H1 (cell line): ENCODE measurements at regions not wholly inside any gene's neighbourhood (a gene's known extent, or its start where the extent isn't known, plus 50 kb on each side); places are given as distances from the start of the nearest gene placed in this dataset.

Experiments
- CTCF ChIA-PET: fragments of 300-600 bp; sonication (Branson Sonifier 250); formaldehyde crosslinking; loops from one replicate; lab custom pipeline; 2021; ENCODE audit not compliant: partially characterized antibody; lab: Charles Lee
- POLR2A ChIA-PET: fragments of 300-600 bp; sonication (Branson Sonifier 250); formaldehyde crosslinking; loops from one replicate; lab custom pipeline; 2021; ENCODE audit warnings: inconsistent platforms; ENCODE audit not compliant: partially characterized antibody; lab: Charles Lee
- DNase-seq, 2 experiments: peaks; one replicate each; pipeline versions ENCODE4 v3.0.0 to v3.0.0-alpha.2; 2010 to 2022; ENCODE audit warnings: low spot score in 2 of 2, low read depth in 1 of 2, mixed read lengths in 1 of 2
- FAIRE-seq: peaks from 2 replicates; lab custom pipeline; 2011; peaks lifted over from hg19 to GRCh38; lab: Jason Lieb, UNC
- H2AFZ ChIP-seq: 2 replicates; pipeline ENCODE4 v1.8.1; 2012; ENCODE audit warnings: low read length, inconsistent platforms
- H2AK5ac ChIP-seq: 2 replicates; pipeline ENCODE4 v1.6.1; 2013; ENCODE audit warnings: low read depth, low read length
- H2BK120ac ChIP-seq: replicated peaks from 2 replicates; pipeline ENCODE3; 2013; ENCODE audit warnings: low read depth, low read length, inconsistent platforms
- H2BK12ac ChIP-seq: 2 replicates; pipeline ENCODE4 v1.6.1; 2013; ENCODE audit warnings: low read depth, low read length
- H2BK15ac ChIP-seq: 2 replicates; pipeline ENCODE4 v1.6.1; 2013; ENCODE audit warnings: low read length
- H2BK20ac ChIP-seq: 2 replicates; pipeline ENCODE4 v1.6.1; 2013; ENCODE audit warnings: low read length
- H2BK5ac ChIP-seq: 2 replicates; pipeline ENCODE4 v1.6.1; 2013; ENCODE audit warnings: low read depth, low read length
- H3K14ac ChIP-seq: 2 replicates; pipeline ENCODE4 v1.6.1; 2013; ENCODE audit warnings: inconsistent platforms; ENCODE audit not compliant: insufficient read length
- H3K18ac ChIP-seq: 2 replicates; pipeline ENCODE4 v1.6.1; 2013; ENCODE audit warnings: low read length; ENCODE audit errors: extremely low read depth
- H3K23ac ChIP-seq: 2 replicates; pipeline ENCODE4 v1.6.1; 2013; ENCODE audit warnings: inconsistent platforms; ENCODE audit not compliant: insufficient read length
- H3K23me2 ChIP-seq: 2 replicates; pipeline ENCODE4 v1.6.1; 2013; ENCODE audit warnings: low read depth, low read length
- H3K27ac ChIP-seq: 2 replicates; pipeline ENCODE4 v1.6.1; 2011; ENCODE audit warnings: low read depth, low read length, inconsistent platforms
- H3K27me3 ChIP-seq, 4 experiments: replicated peaks in 1 of 4; 1 replicate in 1 of 4; 2 replicates in 3 of 4; pipeline versions ENCODE4 v1.6.1 to v1.8.1; 2011 to 2013; ENCODE audit warnings: low read length in 3 of 4, mild to moderate bottlenecking in 3 of 4, inconsistent platforms in 2 of 4, mixed read lengths in 2 of 4, moderate library complexity in 1 of 4; ENCODE audit not compliant: control insufficient read depth in 3 of 4, insufficient read depth in 3 of 4; ENCODE audit errors: extremely low read depth in 1 of 4
- H3K36me3 ChIP-seq, 4 experiments: 2 replicates each; pipeline versions ENCODE4 v1.6.1 to v1.8.1; 2011 to 2013; ENCODE audit warnings: mild to moderate bottlenecking in 4 of 4, low read length in 3 of 4, moderate library complexity in 2 of 4, control low read depth in 1 of 4, inconsistent platforms in 1 of 4; ENCODE audit not compliant: insufficient read depth in 4 of 4, control insufficient read depth in 2 of 4
- H3K4ac ChIP-seq: replicated peaks from 2 replicates; pipeline ENCODE3; 2013; ENCODE audit warnings: low read length, low read depth, mixed read lengths, inconsistent platforms; ENCODE audit not compliant: insufficient read length
- H3K4me1 ChIP-seq, 4 experiments: replicated peaks in 1 of 4; 1 replicate in 1 of 4; 2 replicates in 3 of 4; pipeline versions ENCODE4 v1.6.1 to v1.8.1; 2011 to 2013; ENCODE audit warnings: low read length in 3 of 4, inconsistent platforms in 2 of 4, mixed read lengths in 1 of 4; ENCODE audit not compliant: insufficient read depth in 4 of 4, control insufficient read depth in 3 of 4
- H3K4me2 ChIP-seq, 2 experiments: 2 replicates each; pipeline versions ENCODE4 v1.6.1 to v1.8.1; 2011 to 2013; ENCODE audit warnings: low read depth in 2 of 2, low read length in 2 of 2, control low read depth in 1 of 2, inconsistent platforms in 1 of 2, mild to moderate bottlenecking in 1 of 2; ENCODE audit not compliant: insufficient read depth in 1 of 2
- H3K4me3 ChIP-seq, 4 experiments: fragments of 200-600, 300-600 bp in 1 of 4; sonication (generic), shearing (Covaris generic), sonication (Bioruptor Twin) in 1 of 4; 2 replicates each; pipeline versions ENCODE4 v1.5.1 to v1.8.1; 2011 to 2016; ENCODE audit warnings: low read length in 4 of 4, low read depth in 3 of 4, control low read depth in 2 of 4, inconsistent platforms in 2 of 4, mild to moderate bottlenecking in 2 of 4, mixed read lengths in 1 of 4, moderate library complexity in 1 of 4; ENCODE audit not compliant: insufficient read depth in 2 of 4; ENCODE audit errors: extremely low read depth in 1 of 4
- H3K56ac ChIP-seq: replicated peaks from 2 replicates; pipeline ENCODE3; 2013; ENCODE audit warnings: low read depth, mild to moderate bottlenecking, mixed read lengths, low read length, inconsistent platforms; ENCODE audit not compliant: insufficient read length
- H3K79me1 ChIP-seq: 2 replicates; pipeline ENCODE4 v1.6.1; 2013; ENCODE audit warnings: low read depth, low read length, control low read depth
- H3K79me2 ChIP-seq, 2 experiments: 2 replicates each; pipeline versions ENCODE4 v1.6.1 to v1.8.1; 2012 to 2013; ENCODE audit warnings: low read length in 2 of 2, mild to moderate bottlenecking in 2 of 2, inconsistent platforms in 1 of 2; ENCODE audit not compliant: insufficient read depth in 2 of 2, control insufficient read depth in 1 of 2
- H3K9ac ChIP-seq, 4 experiments: replicated peaks in 1 of 4; 1 replicate in 1 of 4; 2 replicates in 3 of 4; pipeline versions ENCODE4 v1.6.1 to v1.8.1; 2011 to 2013; ENCODE audit warnings: low read depth in 3 of 4, low read length in 3 of 4, control low read depth in 2 of 4, mild to moderate bottlenecking in 2 of 4, moderate library complexity in 2 of 4, inconsistent platforms in 1 of 4; ENCODE audit errors: extremely low read depth in 1 of 4
- H3K9me3 ChIP-seq, 2 experiments: 2 replicates each; pipeline versions ENCODE4 v1.6.1 to v1.8.1; 2012 to 2013; ENCODE audit warnings: mild to moderate bottlenecking in 2 of 2, moderate library complexity in 2 of 2, control low read depth in 1 of 2, inconsistent platforms in 1 of 2, low read depth in 1 of 2, low read length in 1 of 2, mixed read lengths in 1 of 2; ENCODE audit not compliant: insufficient read depth in 2 of 2
- H4K20me1 ChIP-seq, 2 experiments: replicated peaks in 1 of 2; 2 replicates each; pipeline versions ENCODE3 to v1.8.1; 2011 to 2013; ENCODE audit warnings: inconsistent platforms in 2 of 2, low read length in 2 of 2, mild to moderate bottlenecking in 1 of 2; ENCODE audit not compliant: insufficient read depth in 2 of 2, control insufficient read depth in 1 of 2
- H4K5ac ChIP-seq: 2 replicates; pipeline ENCODE4 v1.6.1; 2013; ENCODE audit warnings: low read length, low read depth, mixed read lengths, inconsistent platforms; ENCODE audit not compliant: insufficient read length
- H4K8ac ChIP-seq: 2 replicates; pipeline ENCODE4 v1.8.0; 2013; ENCODE audit warnings: mild to moderate bottlenecking, moderate library complexity, low read length, inconsistent platforms; ENCODE audit not compliant: insufficient read depth; ENCODE audit errors: extremely low read depth
- H4K91ac ChIP-seq: replicated peaks from 2 replicates; pipeline ENCODE3; 2013; ENCODE audit warnings: low read length, mixed read lengths, inconsistent platforms; ENCODE audit not compliant: insufficient read length
- ATF2 ChIP-seq: IDR thresholded peaks from 2 replicates; pipeline ENCODE4 v1.6.1; 2012; ENCODE audit warnings: low read length, inconsistent platforms
- HDAC2 ChIP-seq, 2 experiments: fragments of 300-600 bp in 1 of 2; sonication (generic) in 1 of 2; IDR thresholded peaks; 2 replicates each; pipeline ENCODE4 v1.6.1; 2011 to 2012; ENCODE audit warnings: low read depth in 2 of 2, low read length in 2 of 2, mild to moderate bottlenecking in 2 of 2, moderate library complexity in 2 of 2, borderline replicate concordance in 1 of 2, inconsistent platforms in 1 of 2
- POLR2A ChIP-seq, 2 experiments: IDR thresholded peaks; 1 replicate in 1 of 2; 2 replicates in 1 of 2; pipeline ENCODE4 v1.6.1; 2011; ENCODE audit warnings: low read depth in 2 of 2, low read length in 2 of 2, mild to moderate bottlenecking in 2 of 2; ENCODE audit errors: control extremely low read depth in 1 of 2
- WGBS, 2 experiments: shearing (Covaris generic) in 1 of 2; methylation state at CpG; one replicate each; pipeline versions ENCODE4 v1.1.6 to v1.1.7; 2013 to 2015; ENCODE audit warnings: low lambda C conversion rate in 2 of 2, mixed read lengths in 2 of 2, inconsistent platforms in 1 of 2, low coverage in 1 of 2, missing lambda C conversion rate in 1 of 2; ENCODE audit not compliant: insufficient replicate concordance in 2 of 2, insufficient coverage in 1 of 2, insufficient read length in 1 of 2; ENCODE audit errors: extremely low coverage in 1 of 2, missing lambda C conversion rate in 1 of 2; 5-methylcytosine and 5-hydroxymethylcytosine counted together

- H3K9ac ChIP-seq, result no peak overlapping the region
- TF ChIP-seq POLR2A (IDR thresholded peaks at IDR 0.05; ENCODE audit: control extremely low read depth in 1 of 2, low read depth in 2 of 2, low read length in 2 of 2), result no peak
- TF ChIP-seq HDAC2 (IDR thresholded peaks at IDR 0.05; ENCODE audit: borderline replicate concordance in 1 of 2, low read depth in 2 of 2, low read length in 2 of 2), result no peak
- no peak for TF ChIP-seq ATF2
- no peak overlapping the region for H3K27ac ChIP-seq
- no peak overlapping the region for H3K56ac ChIP-seq
- no peaks in the 10 kb centered on the region for H3K27me3 ChIP-seq
- no peak overlapping the region for H2AK5ac ChIP-seq
- POLR2A ChIA-PET, result no interaction called here
- H3K18ac ChIP-seq, result no peak overlapping the region
- H2BK120ac ChIP-seq, result no peak overlapping the region
- no peaks in the 10 kb centered on the region for H3K9me3 ChIP-seq
- no peak overlapping the region for H4K91ac ChIP-seq
- H3K36me3 ChIP-seq, result no peaks in the 10 kb centered on the region
- H3K23ac ChIP-seq, result no peak overlapping the region
- H3K23me2 ChIP-seq, result no peaks in the 10 kb centered on the region
- FAIRE-seq (no peak), DNase-seq (no peak)
- H3K4ac ChIP-seq, result no peak overlapping the region
- no peaks in the 10 kb centered on the region for H4K20me1 ChIP-seq
- no peak overlapping the region for H2BK5ac ChIP-seq
- H3K4me1 ChIP-seq, result no peaks in the 10 kb centered on the region
- H4K8ac ChIP-seq, result no peak overlapping the region
- H4K5ac ChIP-seq, result no peak overlapping the region
- CTCF ChIA-PET, result no interaction called here
- no peaks in the 10 kb centered on the region for H3K79me2 ChIP-seq
- no peak overlapping the region for H3K14ac ChIP-seq
- no peak overlapping the region for H2BK12ac ChIP-seq
- H2BK15ac ChIP-seq, result no peak overlapping the region
- 94% methylated on average over 1 of the region's 1 CpG; no CpG with 5 or more reads in 1 of the 2 experiments for WGBS, 2 experiments
- no peak overlapping the region for H2AFZ ChIP-seq
- no peaks in the 10 kb centered on the region for H3K79me1 ChIP-seq
- no peak overlapping the region for H3K4me3 ChIP-seq
- no peak overlapping the region for H2BK20ac ChIP-seq
- H3K4me2 ChIP-seq, result no peak overlapping the region
Measured at GRCh38 chr2:51880153-51880552, 848.2 kb upstream of the NRXN1 start.
